ENCODE measurements at regions not wholly inside any gene's neighbourhood (a gene's known extent, or its start where the extent isn't known, plus 50 kb on each side); places are given as distances from the start of the nearest gene placed in this dataset.
A peak's percentile ranks its signal among the peaks of the same experiment; 100 is the strongest.

DNA sequence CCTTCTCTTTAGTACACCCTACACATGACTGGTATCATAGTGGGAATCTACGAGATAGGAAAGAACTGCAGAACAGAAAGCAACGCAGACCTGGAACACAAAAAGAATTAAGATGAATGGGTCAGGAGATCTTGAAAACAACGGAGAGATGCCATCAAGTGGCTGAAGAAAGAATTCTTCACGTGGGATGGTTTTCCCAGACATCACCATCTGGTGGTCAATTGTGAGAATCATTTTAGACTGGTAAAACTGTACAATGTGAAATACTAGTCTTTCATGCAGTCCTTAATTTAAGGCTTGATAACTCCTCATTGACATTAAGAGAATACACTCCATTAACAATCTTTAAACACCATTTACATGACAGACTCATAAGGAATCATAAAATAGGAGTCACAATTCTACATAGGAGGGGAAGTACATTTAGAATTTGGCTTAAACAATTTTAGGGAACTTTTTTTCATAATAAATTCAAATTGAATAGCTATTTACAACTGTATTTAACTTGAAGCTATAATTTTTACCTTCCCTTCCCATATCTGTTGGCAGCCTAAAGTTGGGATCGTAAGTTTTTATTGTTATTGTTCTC is 128.4 kb upstream of the TRPM3 start:
- TF ChIP-seq, protein P1, sequence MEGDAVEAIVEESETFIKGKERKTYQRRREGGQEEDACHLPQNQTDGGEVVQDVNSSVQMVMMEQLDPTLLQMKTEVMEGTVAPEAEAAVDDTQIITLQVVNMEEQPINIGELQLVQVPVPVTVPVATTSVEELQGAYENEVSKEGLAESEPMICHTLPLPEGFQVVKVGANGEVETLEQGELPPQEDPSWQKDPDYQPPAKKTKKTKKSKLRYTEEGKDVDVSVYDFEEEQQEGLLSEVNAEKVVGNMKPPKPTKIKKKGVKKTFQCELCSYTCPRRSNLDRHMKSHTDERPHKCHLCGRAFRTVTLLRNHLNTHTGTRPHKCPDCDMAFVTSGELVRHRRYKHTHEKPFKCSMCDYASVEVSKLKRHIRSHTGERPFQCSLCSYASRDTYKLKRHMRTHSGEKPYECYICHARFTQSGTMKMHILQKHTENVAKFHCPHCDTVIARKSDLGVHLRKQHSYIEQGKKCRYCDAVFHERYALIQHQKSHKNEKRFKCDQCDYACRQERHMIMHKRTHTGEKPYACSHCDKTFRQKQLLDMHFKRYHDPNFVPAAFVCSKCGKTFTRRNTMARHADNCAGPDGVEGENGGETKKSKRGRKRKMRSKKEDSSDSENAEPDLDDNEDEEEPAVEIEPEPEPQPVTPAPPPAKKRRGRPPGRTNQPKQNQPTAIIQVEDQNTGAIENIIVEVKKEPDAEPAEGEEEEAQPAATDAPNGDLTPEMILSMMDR (IDR thresholded peaks at IDR 0.05; ENCODE audit: insufficient read depth, low read depth, low read length): peak; percentile 92
- TF ChIP-seq EZH2 (IDR thresholded peaks at IDR 0.05; ENCODE audit: insufficient read depth, low read length): no peak
